Suprapubic skin (tissue), 4 donors: ENCODE measurements at regions not wholly inside any gene's neighbourhood (a gene's known extent, or its start where the extent isn't known, plus 50 kb on each side); places are given as distances from the start of the nearest gene placed in this dataset.

Experiments
- CTCF ChIP-seq, 2 donors: fragments of 200-600 bp in 1 of 2; fragments of 450-650 bp in 1 of 2; sonication (generic) in 1 of 2; IDR thresholded peaks; one replicate each; pipeline ENCODE4 v1.5.1; 2016 to 2019; ENCODE audit warnings: antibody characterized with exemption in 2 of 2, mild to moderate bottlenecking in 1 of 2, moderate library complexity in 1 of 2
- EP300 ChIP-seq: sonication (generic); formaldehyde crosslinking; IDR thresholded peaks from one replicate; pipeline ENCODE4 v1.6.1; 2017; ENCODE audit warnings: antibody characterized with exemption
- POLR2A ChIP-seq, 2 donors: fragments of 450-650 bp; IDR thresholded peaks; one replicate each; pipeline ENCODE4 v1.6.1; 2017; ENCODE audit warnings: antibody characterized with exemption in 2 of 2, mild to moderate bottlenecking in 2 of 2, moderate library complexity in 2 of 2
- POLR2AphosphoS5 ChIP-seq, 3 donors: sonication (generic); formaldehyde crosslinking; IDR thresholded peaks; one replicate each; pipeline ENCODE4 v1.6.1; 2017; ENCODE audit warnings: antibody characterized with exemption in 3 of 3

- TF ChIP-seq POLR2A (IDR thresholded peaks at IDR 0.05) (no peak), CTCF (IDR thresholded peaks at IDR 0.05) (no peak), POLR2AphosphoS5 (IDR thresholded peaks at IDR 0.05) (no peak), EP300 (no peak)
These were observed 370.3 kb downstream of the RFPL4B start for GRCh38 chr6:112717401-112717800.
